ENCODE measurements at regions not wholly inside any gene's neighbourhood (a gene's known extent, or its start where the extent isn't known, plus 50 kb on each side); places are given as distances from the start of the nearest gene placed in this dataset.
A peak's percentile ranks its signal among the peaks of the same experiment; 100 is the strongest.

DNA sequence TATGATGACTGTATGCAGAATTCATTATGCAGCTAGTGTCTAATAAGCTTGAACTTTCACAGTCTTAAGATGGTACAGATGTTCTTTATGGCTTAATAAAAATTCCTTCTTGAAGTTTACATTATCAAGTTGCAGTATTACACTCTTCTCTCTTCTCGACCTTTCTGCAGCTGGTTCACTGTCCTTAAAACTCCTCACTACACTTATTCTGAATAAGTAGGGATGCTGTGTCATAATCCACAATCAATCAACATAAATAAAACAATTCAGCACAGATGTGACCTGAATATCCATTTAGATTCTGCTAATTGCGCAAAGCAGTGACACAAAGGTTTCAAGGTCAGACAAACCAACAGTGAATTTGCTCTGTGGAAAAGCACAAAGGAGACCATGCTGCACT lies 356.8 kb downstream of the SUCLG1 start:
- TF ChIP-seq YY1 (IDR thresholded peaks at IDR 0.05; ENCODE audit: low read depth) (no peak), ZBTB7A (IDR thresholded peaks at IDR 0.05; ENCODE audit: low read depth) (no peak), NFIC (IDR thresholded peaks at IDR 0.05) (no peak), TAF1 (IDR thresholded peaks at IDR 0.05; ENCODE audit: low read depth) (no peak), CEBPB (IDR thresholded peaks at IDR 0.05) (no peak), EGR1 (IDR thresholded peaks at IDR 0.05) (no peak), EP300 (IDR thresholded peaks at IDR 0.05; ENCODE audit: borderline replicate concordance) (no peak), FOXM1 (IDR thresholded peaks at IDR 0.05; ENCODE audit: borderline replicate concordance, low read depth) (no peak), RAD21 (IDR thresholded peaks at IDR 0.05; ENCODE audit: low read depth) (no peak), TEAD4 (IDR thresholded peaks at IDR 0.05) (no peak), TCF12 (IDR thresholded peaks at IDR 0.05; ENCODE audit: low read depth) (no peak), CREB1 (IDR thresholded peaks at IDR 0.05; ENCODE audit: low read depth) (no peak)
- TF ChIP-seq, protein P1, sequence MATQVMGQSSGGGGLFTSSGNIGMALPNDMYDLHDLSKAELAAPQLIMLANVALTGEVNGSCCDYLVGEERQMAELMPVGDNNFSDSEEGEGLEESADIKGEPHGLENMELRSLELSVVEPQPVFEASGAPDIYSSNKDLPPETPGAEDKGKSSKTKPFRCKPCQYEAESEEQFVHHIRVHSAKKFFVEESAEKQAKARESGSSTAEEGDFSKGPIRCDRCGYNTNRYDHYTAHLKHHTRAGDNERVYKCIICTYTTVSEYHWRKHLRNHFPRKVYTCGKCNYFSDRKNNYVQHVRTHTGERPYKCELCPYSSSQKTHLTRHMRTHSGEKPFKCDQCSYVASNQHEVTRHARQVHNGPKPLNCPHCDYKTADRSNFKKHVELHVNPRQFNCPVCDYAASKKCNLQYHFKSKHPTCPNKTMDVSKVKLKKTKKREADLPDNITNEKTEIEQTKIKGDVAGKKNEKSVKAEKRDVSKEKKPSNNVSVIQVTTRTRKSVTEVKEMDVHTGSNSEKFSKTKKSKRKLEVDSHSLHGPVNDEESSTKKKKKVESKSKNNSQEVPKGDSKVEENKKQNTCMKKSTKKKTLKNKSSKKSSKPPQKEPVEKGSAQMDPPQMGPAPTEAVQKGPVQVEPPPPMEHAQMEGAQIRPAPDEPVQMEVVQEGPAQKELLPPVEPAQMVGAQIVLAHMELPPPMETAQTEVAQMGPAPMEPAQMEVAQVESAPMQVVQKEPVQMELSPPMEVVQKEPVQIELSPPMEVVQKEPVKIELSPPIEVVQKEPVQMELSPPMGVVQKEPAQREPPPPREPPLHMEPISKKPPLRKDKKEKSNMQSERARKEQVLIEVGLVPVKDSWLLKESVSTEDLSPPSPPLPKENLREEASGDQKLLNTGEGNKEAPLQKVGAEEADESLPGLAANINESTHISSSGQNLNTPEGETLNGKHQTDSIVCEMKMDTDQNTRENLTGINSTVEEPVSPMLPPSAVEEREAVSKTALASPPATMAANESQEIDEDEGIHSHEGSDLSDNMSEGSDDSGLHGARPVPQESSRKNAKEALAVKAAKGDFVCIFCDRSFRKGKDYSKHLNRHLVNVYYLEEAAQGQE (IDR thresholded peaks at IDR 0.05; ENCODE audit: low read depth): no peak
- TF ChIP-seq, protein P2, sequence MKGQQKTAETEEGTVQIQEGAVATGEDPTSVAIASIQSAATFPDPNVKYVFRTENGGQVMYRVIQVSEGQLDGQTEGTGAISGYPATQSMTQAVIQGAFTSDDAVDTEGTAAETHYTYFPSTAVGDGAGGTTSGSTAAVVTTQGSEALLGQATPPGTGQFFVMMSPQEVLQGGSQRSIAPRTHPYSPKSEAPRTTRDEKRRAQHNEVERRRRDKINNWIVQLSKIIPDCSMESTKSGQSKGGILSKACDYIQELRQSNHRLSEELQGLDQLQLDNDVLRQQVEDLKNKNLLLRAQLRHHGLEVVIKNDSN (IDR thresholded peaks at IDR 0.05): no peak
- TF ChIP-seq, protein P3, sequence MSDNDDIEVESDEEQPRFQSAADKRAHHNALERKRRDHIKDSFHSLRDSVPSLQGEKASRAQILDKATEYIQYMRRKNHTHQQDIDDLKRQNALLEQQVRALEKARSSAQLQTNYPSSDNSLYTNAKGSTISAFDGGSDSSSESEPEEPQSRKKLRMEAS (IDR thresholded peaks at IDR 0.05): no peak

DNA sequence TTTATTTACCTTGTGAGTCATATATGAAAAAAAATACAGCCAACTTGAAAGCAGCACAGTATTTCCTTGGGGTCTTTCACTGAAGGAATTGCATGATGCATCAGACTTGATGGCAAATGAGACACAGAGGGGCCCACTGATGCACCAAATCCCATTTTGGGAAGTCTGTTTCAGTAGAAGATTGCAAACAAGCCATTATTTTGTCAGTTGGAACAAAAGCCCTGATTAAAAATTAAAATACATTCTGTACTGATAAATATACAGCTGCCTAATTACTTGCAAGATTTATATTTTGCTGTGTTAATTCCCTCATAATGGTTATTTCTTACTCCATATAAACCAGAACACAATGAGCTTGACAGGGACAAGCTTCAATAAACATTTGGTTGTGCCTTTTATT lies 370.4 kb downstream of the SUCLG1 start:
- TF ChIP-seq EGR1 (IDR thresholded peaks at IDR 0.05) (no peak), FOXM1 (IDR thresholded peaks at IDR 0.05; ENCODE audit: borderline replicate concordance, low read depth) (no peak), NFIC (IDR thresholded peaks at IDR 0.05) (no peak), CREB1 (IDR thresholded peaks at IDR 0.05; ENCODE audit: low read depth) (no peak), EP300 (IDR thresholded peaks at IDR 0.05; ENCODE audit: borderline replicate concordance) (no peak), CEBPB (IDR thresholded peaks at IDR 0.05) (no peak), RAD21 (IDR thresholded peaks at IDR 0.05; ENCODE audit: low read depth) (no peak), TEAD4 (IDR thresholded peaks at IDR 0.05) (no peak), ZBTB7A (IDR thresholded peaks at IDR 0.05; ENCODE audit: low read depth) (no peak), YY1 (IDR thresholded peaks at IDR 0.05; ENCODE audit: low read depth) (no peak)
- TF ChIP-seq, protein P2 (IDR thresholded peaks at IDR 0.05): no peak
- TF ChIP-seq, protein P3 (IDR thresholded peaks at IDR 0.05): no peak
- TF ChIP-seq, protein P1 (IDR thresholded peaks at IDR 0.05; ENCODE audit: low read depth): no peak

DNA sequence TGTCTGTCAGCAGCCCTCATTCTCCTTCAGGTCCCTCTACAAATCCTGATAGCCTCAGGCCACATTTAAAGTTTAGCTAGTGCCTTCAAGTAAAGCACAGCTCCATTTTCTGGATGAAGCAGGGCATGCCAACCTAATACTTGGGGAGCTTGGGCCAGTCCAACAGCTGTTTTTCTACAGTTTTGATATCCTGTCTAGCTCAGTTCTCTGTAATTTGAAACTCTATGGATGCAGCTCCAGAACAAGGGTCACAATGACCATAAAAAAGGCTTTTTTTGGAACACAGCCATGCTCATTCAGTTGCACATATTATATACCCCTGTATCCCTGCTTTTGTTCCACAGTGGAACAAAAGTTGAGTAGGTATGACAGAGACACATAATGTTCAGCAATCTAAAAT lies 373.5 kb downstream of the SUCLG1 start:
- TF ChIP-seq, protein P1 (IDR thresholded peaks at IDR 0.05; ENCODE audit: low read depth): no peak
- TF ChIP-seq CREB1 (IDR thresholded peaks at IDR 0.05; ENCODE audit: low read depth) (no peak), TEAD4 (IDR thresholded peaks at IDR 0.05) (peak; percentile 26; the same call in 1 of the 2 replicates), TAF1 (IDR thresholded peaks at IDR 0.05; ENCODE audit: low read depth) (no peak), NFIC (IDR thresholded peaks at IDR 0.05) (peak; percentile 62), FOXM1 (IDR thresholded peaks at IDR 0.05; ENCODE audit: borderline replicate concordance, low read depth) (peak; percentile 52; the same call in 1 of the 2 replicates), EP300 (IDR thresholded peaks at IDR 0.05; ENCODE audit: borderline replicate concordance) (peak; percentile 82), ZBTB7A (IDR thresholded peaks at IDR 0.05; ENCODE audit: low read depth) (no peak), TCF12 (IDR thresholded peaks at IDR 0.05; ENCODE audit: low read depth) (peak; percentile 64), CEBPB (IDR thresholded peaks at IDR 0.05) (no peak)
- TF ChIP-seq, protein P3 (IDR thresholded peaks at IDR 0.05): peak; percentile 22; the same call in 1 of the 2 replicates

DNA sequence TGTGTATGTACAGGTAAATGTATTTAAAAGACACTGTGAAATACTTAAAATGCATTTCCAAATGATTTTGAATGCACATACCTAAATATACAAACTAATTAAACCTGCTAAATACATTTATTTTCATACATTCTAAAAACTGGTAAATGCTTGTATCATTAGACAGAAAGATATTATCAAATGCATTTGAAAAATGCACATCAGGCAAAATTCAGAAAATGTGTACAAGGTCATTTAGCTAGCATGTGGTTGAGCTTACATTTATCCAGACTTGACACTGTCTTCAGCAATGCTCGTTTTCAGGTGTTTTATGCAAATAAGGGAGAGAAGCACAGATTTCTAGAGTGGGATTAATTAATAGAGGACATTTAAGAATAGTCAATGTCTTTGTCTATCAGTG lies 374.2 kb downstream of the SUCLG1 start:
- no peak for TF ChIP-seq FOXM1 (IDR thresholded peaks at IDR 0.05; ENCODE audit: borderline replicate concordance, low read depth)
